Calu3 (cell line): ENCODE measurements at regions not wholly inside any gene's neighbourhood (a gene's known extent, or its start where the extent isn't known, plus 50 kb on each side); places are given as distances from the start of the nearest gene placed in this dataset.

Source experiments
- BruUV-seq: library from RNA; stranded (reverse); fragments of 400-500 nt; replicated peaks from 2 replicates; lab custom pipeline; 2021; lab: Mats Ljungman, UMichigan
- CTCF ChIA-PET: fragments of 300-600 bp; sonication (Branson Sonifier 250); formaldehyde crosslinking; loops from one replicate; lab custom pipeline; 2022; ENCODE audit warnings: antibody characterized with exemption; lab: Charles Lee
- DNase-seq: peaks from one replicate; pipeline ENCODE4 v3.0.0; 2022
- H3K27ac Mint-ChIP-seq: one replicate; pipeline ENCODE4 v1.8.0; 2022; ENCODE audit warnings: mixed read lengths; ENCODE audit not compliant: unreplicated experiment
- H3K27me3 Mint-ChIP-seq: one replicate; pipeline ENCODE4 v1.8.0; 2022; ENCODE audit warnings: mixed read lengths; ENCODE audit not compliant: unreplicated experiment
- H3K36me3 Mint-ChIP-seq: one replicate; pipeline ENCODE4 v1.8.0; 2022; ENCODE audit warnings: mild to moderate bottlenecking, moderate library complexity, mixed read lengths; ENCODE audit not compliant: insufficient read depth, unreplicated experiment
- H3K4me1 Mint-ChIP-seq: one replicate; pipeline ENCODE4 v1.8.0; 2022; ENCODE audit warnings: mild to moderate bottlenecking, low read depth, mixed read lengths; ENCODE audit not compliant: unreplicated experiment
- H3K4me3 Mint-ChIP-seq: one replicate; pipeline ENCODE4 v1.8.0; 2022; ENCODE audit warnings: mild to moderate bottlenecking, low read depth, moderate library complexity, mixed read lengths; ENCODE audit not compliant: unreplicated experiment
- H3K9me3 Mint-ChIP-seq: one replicate; pipeline ENCODE4 v1.8.0; 2022; ENCODE audit warnings: low read depth, mixed read lengths; ENCODE audit not compliant: unreplicated experiment
- CTCF ChIP-seq: fragments of 200-600 bp; IDR thresholded peaks from one replicate; pipeline ENCODE4 v1.8.0; 2022; ENCODE audit warnings: antibody characterized with exemption; ENCODE audit not compliant: unreplicated experiment
- intact Hi-C: fragments of 100-400 bp; cut with micrococcal nuclease; formaldehyde crosslinking; loops from one replicate; pipeline ENCODE4 v1.10.0; 2022; ENCODE audit not compliant: unreplicated experiment

GRCh38 chr7:21154614-21155013 lies 273.3 kb upstream of the SP4 start:
- no TSS peak for BruUV-seq
- TF ChIP-seq CTCF = no peak
- DNase-seq = no peak
- no peaks in the 10 kb centered on the region for H3K9me3 Mint-ChIP-seq
- H3K4me1 Mint-ChIP-seq = no peaks in the 10 kb centered on the region
- CTCF ChIA-PET = interaction anchor here (0.6 kb wide), 1 partner anchor 40 kb away, joined by 3 read pairs; no protein-coding TSS in a partner anchor
- peaks cover 69% of the 10 kb centered on the region for H3K27me3 Mint-ChIP-seq
- no peak overlapping the region for H3K27ac Mint-ChIP-seq
- no peaks in the 10 kb centered on the region for H3K36me3 Mint-ChIP-seq
- intact Hi-C loops = no loop called here
- H3K4me3 Mint-ChIP-seq = no peak overlapping the region

- DNase-seq = no peak
- H3K4me1 Mint-ChIP-seq = no peaks in the 10 kb centered on the region
- CTCF ChIA-PET = interaction anchor here (0.8 kb wide), 1 partner anchor 20 kb away, joined by 3 read pairs; no protein-coding TSS in a partner anchor
Measured at GRCh38 chr7:21159506-21159905, 268.4 kb upstream of the SP4 start.

GRCh38 chr7:21160401-21160800 lies 267.5 kb upstream of the SP4 start:
- no peaks in the 10 kb centered on the region for H3K4me1 Mint-ChIP-seq
- H3K4me3 Mint-ChIP-seq = no peak overlapping the region
- no TSS peak for BruUV-seq
- intact Hi-C loops = no loop called here
- peaks cover 2% of the 10 kb centered on the region for H3K9me3 Mint-ChIP-seq
- no peak for DNase-seq
- no peaks in the 10 kb centered on the region for H3K36me3 Mint-ChIP-seq
- no peak overlapping the region for H3K27ac Mint-ChIP-seq
- H3K27me3 Mint-ChIP-seq = peaks cover 63% of the 10 kb centered on the region
- CTCF ChIA-PET = interaction anchor here (0.8 kb wide), 1 partner anchor 21 kb away, joined by 3 read pairs; no protein-coding TSS in a partner anchor
- TF ChIP-seq CTCF = no peak

More at GRCh38 chr7:21159506-21159905, 268.4 kb upstream of the SP4 start:
- H3K27ac Mint-ChIP-seq = no peak overlapping the region
- intact Hi-C loops = no loop called here
- peaks cover 54% of the 10 kb centered on the region for H3K27me3 Mint-ChIP-seq
- H3K36me3 Mint-ChIP-seq = no peaks in the 10 kb centered on the region
- BruUV-seq = no TSS peak
- H3K4me3 Mint-ChIP-seq = no peak overlapping the region
- TF ChIP-seq CTCF = no peak
- H3K9me3 Mint-ChIP-seq = peaks cover under 1% of the 10 kb centered on the region

- Mint-ChIP-seq H3K36me3 (no peaks in the 10 kb centered on the region), H3K4me3 (no peak overlapping the region), H3K27ac (no peak overlapping the region), H3K4me1 (no peaks in the 10 kb centered on the region), H3K9me3 (peaks cover 2% of the 10 kb centered on the region), H3K27me3 (peaks cover 87% of the 10 kb centered on the region)
- intact Hi-C loops = no loop called here
- CTCF ChIA-PET = no interaction called here
- DNase-seq = no peak
- TF ChIP-seq CTCF = no peak
- BruUV-seq = no TSS peak
Measured at GRCh38 chr7:21167942-21168341, 259.9 kb upstream of the SP4 start.
